Mucosa of descending colon (tissue), 3 donors: ENCODE measurements at regions not wholly inside any gene's neighbourhood (a gene's known extent, or its start where the extent isn't known, plus 50 kb on each side); places are given as distances from the start of the nearest gene placed in this dataset.
"Not testable (repeated sequence)": the region's sequence is repeated elsewhere in the genome, so short reads cannot be mapped to it uniquely, and the experiment has no call there.

Experiments
- ATAC-seq: fragments of 200-7000 bp; cut with Tn5 transposase; one replicate; pipeline ENCODE4 v1.9.1; 2020; ENCODE audit warnings: mild to moderate bottlenecking, moderate library complexity
- DNase-seq, 3 donors: peaks; one replicate each; pipeline ENCODE4 v3.0.0-alpha.2; 2020
- H3K36me3 ChIP-seq: fragments of 200-600 bp; one replicate; pipeline ENCODE4 v1.8.0; 2021; ENCODE audit warnings: low read depth, mild to moderate bottlenecking
- H3K4me1 ChIP-seq: fragments of 200-600 bp; one replicate; pipeline ENCODE4 v1.8.0; 2021; ENCODE audit warnings: low read depth, mild to moderate bottlenecking
- H3K4me3 ChIP-seq: fragments of 200-600 bp; one replicate; pipeline ENCODE4 v1.8.0; 2021; ENCODE audit warnings: mild to moderate bottlenecking
- H3K9me3 ChIP-seq: fragments of 200-600 bp; one replicate; pipeline ENCODE4 v1.8.0; 2021; ENCODE audit warnings: mild to moderate bottlenecking
- CTCF ChIP-seq: fragments of 200-600 bp; IDR thresholded peaks from one replicate; pipeline ENCODE4 v1.8.0; 2022; ENCODE audit warnings: antibody characterized with exemption, mild to moderate bottlenecking
- intact Hi-C, 2 donors: fragments of 100-400 bp; cut with DNase I in 1 of 2; cut with micrococcal nuclease in 1 of 2; formaldehyde crosslinking; loops; one replicate each; pipeline versions ENCODE4 v1.11.0 to v1.11.1; 2022; cut with DNase I, micrococcal nuclease
- donor health status: DM: no; HTN: no; CAD: no; lungs with moderate emphysema.
- donor health status: DM: no; HTN: no; CAD: no.
- donor health status: DM: no; HTN: yes; CAD: no.

GRCh38 chr3:137568880-137569279 lies 195.2 kb upstream of the SOX14 start:
- Histone ChIP-seq H3K9me3 (no peaks in the 10 kb centered on the region), H3K4me1 (no peaks in the 10 kb centered on the region), H3K4me3 (no peak overlapping the region), H3K36me3 (no peaks in the 10 kb centered on the region)
- ATAC-seq: no peak
- intact Hi-C loops: no loop called here
- no peak for TF ChIP-seq CTCF
- DNase-seq: no peak

GRCh38 chr3:137572931-137573330 lies 191.2 kb upstream of the SOX14 start:
- Histone ChIP-seq H3K4me3 (no peak overlapping the region), H3K9me3 (no peaks in the 10 kb centered on the region), H3K4me1 (no peaks in the 10 kb centered on the region), H3K36me3 (no peaks in the 10 kb centered on the region)
- DNase-seq (no peak), ATAC-seq (no peak)
- TF ChIP-seq CTCF: no peak
- intact Hi-C loops: no loop called here

GRCh38 chr3:137582484-137582883 lies 181.6 kb upstream of the SOX14 start:
- Histone ChIP-seq H3K36me3 (no peaks in the 10 kb centered on the region), H3K4me3 (no peak overlapping the region), H3K4me1 (no peaks in the 10 kb centered on the region), H3K9me3 (peaks cover 3% of the 10 kb centered on the region)
- ATAC-seq: no peak
- intact Hi-C loops: no loop called here
- TF ChIP-seq CTCF: no peak
- no peak for DNase-seq

- intact Hi-C loops: no loop called here
- H3K9me3 ChIP-seq: peaks cover 3% of the 10 kb centered on the region
- no peak for TF ChIP-seq CTCF
Measured at GRCh38 chr3:137583256-137583655, 180.9 kb upstream of the SOX14 start.

GRCh38 chr3:137588871-137589270 lies 175.2 kb upstream of the SOX14 start:
- no peak for TF ChIP-seq CTCF
- ATAC-seq: no peak

More at GRCh38 chr3:137583256-137583655, 180.9 kb upstream of the SOX14 start:
- Histone ChIP-seq H3K4me1 (no peaks in the 10 kb centered on the region), H3K4me3 (no peak overlapping the region), H3K36me3 (no peaks in the 10 kb centered on the region)
- DNase-seq: no peak
- ATAC-seq: no peak

GRCh38 chr3:137595415-137595814 lies 168.7 kb upstream of the SOX14 start:
- H3K4me3 ChIP-seq, H3K36me3 ChIP-seq, DNase-seq, H3K4me1 ChIP-seq, H3K9me3 ChIP-seq, ATAC-seq, intact Hi-C loops: not testable (repeated sequence)

More at GRCh38 chr3:137588871-137589270, 175.2 kb upstream of the SOX14 start:
- no peak for DNase-seq
- Histone ChIP-seq H3K9me3 (no peaks in the 10 kb centered on the region), H3K4me3 (no peak overlapping the region), H3K36me3 (no peaks in the 10 kb centered on the region), H3K4me1 (no peaks in the 10 kb centered on the region)
- intact Hi-C loops: no loop called here
